ENCODE measurements at regions not wholly inside any gene's neighbourhood (a gene's known extent, or its start where the extent isn't known, plus 50 kb on each side); places are given as distances from the start of the nearest gene placed in this dataset.

DNA sequence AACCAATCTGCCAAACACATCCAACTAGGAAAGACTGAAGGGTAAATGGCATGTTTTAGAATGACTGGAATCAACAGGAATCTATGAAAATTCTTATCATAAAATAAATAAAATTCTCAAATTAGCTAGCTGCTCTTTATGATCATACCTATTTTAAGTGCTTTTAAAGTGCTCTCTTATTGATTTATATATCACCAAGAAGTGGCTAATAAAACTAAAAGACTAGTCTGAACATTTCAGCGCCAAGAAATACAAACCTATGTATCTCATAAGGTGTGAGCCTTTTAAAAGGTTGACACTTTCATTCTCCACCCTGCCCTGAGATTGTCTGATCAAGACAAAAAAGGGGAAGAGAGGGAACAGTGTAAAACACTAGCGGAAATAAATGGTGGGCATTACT, 136.8 kb upstream of the ARHGAP42 start:
- peaks cover 3% of the 10 kb centered on the region for H3K27me3 Mint-ChIP-seq
- H3K4me1 Mint-ChIP-seq (ENCODE audit: low read depth) = peaks cover 11% of the 10 kb centered on the region
- no peak overlapping the region for H3K27ac Mint-ChIP-seq
- DNase-seq (ENCODE audit: low spot score, unreplicated experiment) = no peak
- TF ChIP-seq, protein P1, sequence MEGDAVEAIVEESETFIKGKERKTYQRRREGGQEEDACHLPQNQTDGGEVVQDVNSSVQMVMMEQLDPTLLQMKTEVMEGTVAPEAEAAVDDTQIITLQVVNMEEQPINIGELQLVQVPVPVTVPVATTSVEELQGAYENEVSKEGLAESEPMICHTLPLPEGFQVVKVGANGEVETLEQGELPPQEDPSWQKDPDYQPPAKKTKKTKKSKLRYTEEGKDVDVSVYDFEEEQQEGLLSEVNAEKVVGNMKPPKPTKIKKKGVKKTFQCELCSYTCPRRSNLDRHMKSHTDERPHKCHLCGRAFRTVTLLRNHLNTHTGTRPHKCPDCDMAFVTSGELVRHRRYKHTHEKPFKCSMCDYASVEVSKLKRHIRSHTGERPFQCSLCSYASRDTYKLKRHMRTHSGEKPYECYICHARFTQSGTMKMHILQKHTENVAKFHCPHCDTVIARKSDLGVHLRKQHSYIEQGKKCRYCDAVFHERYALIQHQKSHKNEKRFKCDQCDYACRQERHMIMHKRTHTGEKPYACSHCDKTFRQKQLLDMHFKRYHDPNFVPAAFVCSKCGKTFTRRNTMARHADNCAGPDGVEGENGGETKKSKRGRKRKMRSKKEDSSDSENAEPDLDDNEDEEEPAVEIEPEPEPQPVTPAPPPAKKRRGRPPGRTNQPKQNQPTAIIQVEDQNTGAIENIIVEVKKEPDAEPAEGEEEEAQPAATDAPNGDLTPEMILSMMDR (IDR thresholded peaks at IDR 0.05; ENCODE audit: unreplicated experiment) = no peak
- no peaks in the 10 kb centered on the region for H3K36me3 Mint-ChIP-seq (ENCODE audit: insufficient read depth)
- no peak overlapping the region for H3K4me3 Mint-ChIP-seq (ENCODE audit: low read depth)
- H3K9me3 Mint-ChIP-seq (ENCODE audit: low read depth) = no peaks in the 10 kb centered on the region

DNA sequence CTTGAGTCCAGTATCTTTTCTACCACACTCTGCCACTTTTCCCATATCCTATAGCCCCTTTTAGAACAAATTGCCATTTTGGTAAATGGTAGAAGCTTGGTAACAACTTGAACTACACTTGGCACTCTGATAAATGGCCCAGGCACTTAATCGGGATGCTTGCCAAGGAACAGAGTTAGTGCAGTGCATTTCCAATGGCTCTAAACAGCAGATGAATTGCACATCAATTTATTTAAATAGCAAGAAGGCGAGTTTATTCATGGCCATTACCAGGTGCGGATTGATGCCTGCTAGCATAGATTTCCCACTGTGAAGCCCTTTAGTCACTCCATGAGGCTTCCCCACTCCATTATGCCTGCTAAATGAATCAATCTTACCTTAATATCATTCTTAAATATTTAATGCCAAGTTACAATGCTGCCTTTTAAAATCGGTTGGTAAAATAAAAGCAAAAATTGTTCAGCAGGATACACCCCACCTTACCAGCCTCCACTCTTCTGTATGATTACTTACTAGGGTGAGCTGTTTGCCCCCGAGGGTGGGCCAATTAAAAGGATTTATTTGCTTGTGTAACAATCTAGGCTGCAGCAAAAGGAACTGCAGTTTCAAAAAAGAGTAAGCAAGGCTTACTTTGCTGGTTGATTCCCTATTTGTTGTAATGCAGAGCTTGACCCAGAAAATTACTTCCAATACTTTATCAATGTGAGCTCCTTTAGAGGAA, 136.0 kb upstream of the ARHGAP42 start:
- Mint-ChIP-seq H3K27ac (no peak overlapping the region), H3K4me3 (ENCODE audit: low read depth) (no peak overlapping the region), H3K36me3 (ENCODE audit: insufficient read depth) (no peaks in the 10 kb centered on the region), H3K9me3 (ENCODE audit: low read depth) (no peaks in the 10 kb centered on the region), H3K27me3 (peaks cover 3% of the 10 kb centered on the region), H3K4me1 (ENCODE audit: low read depth) (peaks cover 9% of the 10 kb centered on the region)
- no peak for DNase-seq (ENCODE audit: low spot score, unreplicated experiment)
- TF ChIP-seq, protein P1 (IDR thresholded peaks at IDR 0.05; ENCODE audit: unreplicated experiment) = no peak

DNA sequence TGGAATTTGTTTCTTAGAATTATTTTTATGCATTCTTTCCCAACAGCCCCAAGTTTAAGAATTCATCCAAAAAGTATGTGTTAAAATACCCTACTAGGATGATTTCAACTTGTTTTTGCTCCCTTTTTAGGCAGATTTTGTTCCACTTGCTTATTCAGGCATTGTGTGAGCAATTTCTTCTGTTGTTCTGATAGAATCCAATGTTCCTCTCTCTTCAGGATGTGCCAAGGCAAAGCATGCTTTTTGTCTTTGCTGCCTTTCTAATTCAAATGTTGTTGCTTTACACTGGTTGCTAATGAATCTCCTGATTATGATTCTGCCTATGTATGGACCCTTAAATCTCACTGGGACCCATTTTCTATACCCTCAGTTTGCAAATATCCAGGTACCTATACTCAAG, 131.2 kb upstream of the ARHGAP42 start:
- Mint-ChIP-seq H3K27me3 (peaks cover 3% of the 10 kb centered on the region), H3K9me3 (ENCODE audit: low read depth) (no peaks in the 10 kb centered on the region), H3K4me3 (ENCODE audit: low read depth) (no peak overlapping the region), H3K27ac (no peak overlapping the region), H3K4me1 (ENCODE audit: low read depth) (peaks cover 9% of the 10 kb centered on the region), H3K36me3 (ENCODE audit: insufficient read depth) (no peaks in the 10 kb centered on the region)
- DNase-seq (ENCODE audit: low spot score, unreplicated experiment) = no peak
- TF ChIP-seq, protein P1 (IDR thresholded peaks at IDR 0.05; ENCODE audit: unreplicated experiment) = no peak

DNA sequence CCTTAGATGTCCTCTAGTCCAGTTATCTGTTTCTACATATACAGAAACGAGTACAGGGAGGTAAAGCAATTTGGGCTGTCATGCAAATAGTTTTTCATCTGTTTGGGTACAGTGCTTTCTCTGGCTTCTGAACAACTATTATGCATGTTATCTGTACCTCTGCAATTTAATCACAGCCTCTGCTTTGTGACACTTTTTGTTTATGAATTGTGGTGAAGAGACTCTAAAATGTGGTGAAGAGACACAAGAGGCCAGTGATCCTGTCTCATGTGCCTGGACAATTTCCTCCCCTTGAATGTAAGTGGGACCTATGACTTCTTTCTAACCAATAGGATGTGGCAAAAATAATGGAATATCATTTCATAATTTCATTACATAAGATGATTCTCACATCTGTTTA, 130.3 kb upstream of the ARHGAP42 start:
- no peak overlapping the region for H3K4me3 Mint-ChIP-seq (ENCODE audit: low read depth)
- H3K27me3 Mint-ChIP-seq = peaks cover 3% of the 10 kb centered on the region
- H3K9me3 Mint-ChIP-seq (ENCODE audit: low read depth) = no peaks in the 10 kb centered on the region
- peaks cover 5% of the 10 kb centered on the region for H3K4me1 Mint-ChIP-seq (ENCODE audit: low read depth)
- H3K27ac Mint-ChIP-seq = no peak overlapping the region
- TF ChIP-seq, protein P1 (IDR thresholded peaks at IDR 0.05; ENCODE audit: unreplicated experiment) = no peak
- no peak for DNase-seq (ENCODE audit: low spot score, unreplicated experiment)
- no peaks in the 10 kb centered on the region for H3K36me3 Mint-ChIP-seq (ENCODE audit: insufficient read depth)

DNA sequence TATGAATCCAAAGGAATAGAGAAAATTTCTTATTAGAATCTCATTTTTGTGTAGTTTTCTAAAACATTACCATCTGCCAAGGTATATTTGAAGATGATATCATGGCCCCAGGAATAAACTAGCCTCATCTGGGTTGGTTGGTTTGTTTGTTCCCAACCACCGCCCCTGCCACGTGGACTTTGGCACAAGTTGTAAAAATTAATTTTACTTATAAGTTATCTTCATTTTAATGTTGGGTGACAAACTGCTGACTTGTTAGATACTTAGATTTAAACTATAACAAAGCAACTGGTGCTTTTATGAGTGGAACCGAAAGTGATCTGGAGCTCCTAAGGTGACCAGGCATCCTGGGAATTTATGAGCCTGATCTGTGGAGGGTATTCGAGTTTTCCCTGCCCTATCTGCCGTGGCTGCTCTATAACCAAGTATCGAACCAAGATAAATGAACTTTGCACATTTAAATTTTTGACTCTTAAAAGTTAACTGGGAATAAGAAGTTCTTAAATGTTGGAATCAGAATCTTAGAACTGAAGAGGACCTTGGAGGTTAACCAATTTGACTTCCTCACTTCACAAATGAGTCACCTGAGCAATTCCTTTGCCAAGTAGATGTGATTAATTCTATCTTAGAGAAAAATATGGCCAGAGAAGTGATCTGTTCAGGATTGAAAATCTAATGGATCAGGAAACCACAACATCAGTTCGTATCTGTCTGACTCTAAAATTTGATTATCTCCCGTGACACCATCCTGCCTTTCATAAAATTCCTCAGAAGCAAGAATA, 129.1 kb upstream of the ARHGAP42 start:
- no peaks in the 10 kb centered on the region for H3K9me3 Mint-ChIP-seq (ENCODE audit: low read depth)
- no peak for DNase-seq (ENCODE audit: low spot score, unreplicated experiment)
- no peaks in the 10 kb centered on the region for H3K4me1 Mint-ChIP-seq (ENCODE audit: low read depth)
- no peak overlapping the region for H3K27ac Mint-ChIP-seq
- TF ChIP-seq, protein P1 (IDR thresholded peaks at IDR 0.05; ENCODE audit: unreplicated experiment) = no peak
- H3K36me3 Mint-ChIP-seq (ENCODE audit: insufficient read depth) = no peaks in the 10 kb centered on the region
- no peak overlapping the region for H3K4me3 Mint-ChIP-seq (ENCODE audit: low read depth)
- no peaks in the 10 kb centered on the region for H3K27me3 Mint-ChIP-seq

Data from progenitor cell of endocrine pancreas (in vitro differentiated cells).